ENCODE measurements at regions not wholly inside any gene's neighbourhood (a gene's known extent, or its start where the extent isn't known, plus 50 kb on each side); places are given as distances from the start of the nearest gene placed in this dataset.
"Not testable (repeated sequence)": the region's sequence is repeated elsewhere in the genome, so short reads cannot be mapped to it uniquely, and the experiment has no call there.

DNA sequence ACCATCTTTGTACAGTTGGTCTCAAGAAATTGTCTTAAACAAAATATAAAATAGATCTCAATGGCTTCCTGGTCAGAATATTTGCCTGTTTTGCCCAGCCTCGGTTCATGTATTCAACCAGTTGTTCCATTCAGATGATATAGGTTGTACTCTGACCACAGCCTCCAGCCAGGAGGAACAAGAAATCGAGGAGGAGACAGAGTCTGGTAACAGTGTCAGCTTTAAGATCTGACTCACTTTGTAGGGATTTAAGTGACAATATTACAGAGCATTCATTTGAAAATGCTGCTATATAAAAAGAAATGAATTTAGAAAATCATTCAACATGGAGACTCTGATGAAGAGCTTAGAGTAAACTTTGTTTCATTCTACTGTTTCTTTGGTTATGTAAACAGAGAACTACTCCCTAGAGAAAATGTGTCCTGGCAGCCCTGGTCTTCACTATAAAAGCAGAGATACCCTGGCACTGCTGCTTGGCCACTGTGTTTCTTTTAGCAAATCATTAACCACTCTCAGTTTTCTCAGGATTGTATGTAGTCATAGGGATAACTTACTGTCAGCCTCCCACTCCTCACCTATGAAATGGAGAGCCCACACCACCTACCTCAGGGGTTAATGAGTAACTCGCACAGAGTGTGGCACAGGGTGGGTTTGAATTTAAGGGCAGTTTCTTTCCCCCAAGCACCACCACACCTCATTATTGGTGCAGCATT is 53.5 kb downstream of the PAGE2 start:
- Histone ChIP-seq H3K36me3 (ENCODE audit: insufficient read depth, low read length) (no peaks in the 10 kb centered on the region), H3K4me1 (ENCODE audit: control insufficient read depth, insufficient read depth, low read length, unreplicated experiment) (no peaks in the 10 kb centered on the region), H3K4me3 (ENCODE audit: low read depth, low read length) (no peak overlapping the region), H3K79me2 (ENCODE audit: control insufficient read depth, insufficient read depth, low read length, unreplicated experiment) (no peaks in the 10 kb centered on the region), H2AFZ (ENCODE audit: low read length, unreplicated experiment) (no peak overlapping the region), H3K27ac (ENCODE audit: low read depth, low read length) (no peak overlapping the region), H3K27me3 (ENCODE audit: insufficient read depth, low read length) (no peaks in the 10 kb centered on the region)

- H3K27ac ChIP-seq (ENCODE audit: low read depth, low read length), result no peak overlapping the region
- no peaks in the 10 kb centered on the region for H3K79me2 ChIP-seq (ENCODE audit: control insufficient read depth, insufficient read depth, low read length, unreplicated experiment)
Observed at GRCh38 chrX:55142919-55143310, 54.1 kb downstream of the PAGE2 start.

GRCh38 chrX:55143621-55144020 is 54.8 kb downstream of the PAGE2 start:
- Histone ChIP-seq H3K27ac (ENCODE audit: low read depth, low read length) (no peak overlapping the region), H3K36me3 (ENCODE audit: insufficient read depth, low read length) (no peaks in the 10 kb centered on the region), H3K4me1 (ENCODE audit: control insufficient read depth, insufficient read depth, low read length, unreplicated experiment) (no peaks in the 10 kb centered on the region), H2AFZ (ENCODE audit: low read length, unreplicated experiment) (no peak overlapping the region), H3K79me2 (ENCODE audit: control insufficient read depth, insufficient read depth, low read length, unreplicated experiment) (no peaks in the 10 kb centered on the region), H3K27me3 (ENCODE audit: insufficient read depth, low read length) (no peaks in the 10 kb centered on the region), H3K4me3 (ENCODE audit: low read depth, low read length) (no peak overlapping the region)

More at GRCh38 chrX:55142919-55143310, 54.1 kb downstream of the PAGE2 start:
- Histone ChIP-seq H3K4me1 (ENCODE audit: control insufficient read depth, insufficient read depth, low read length, unreplicated experiment) (no peaks in the 10 kb centered on the region), H3K4me3 (ENCODE audit: low read depth, low read length) (no peak overlapping the region), H2AFZ (ENCODE audit: low read length, unreplicated experiment) (no peak overlapping the region), H3K27me3 (ENCODE audit: insufficient read depth, low read length) (no peaks in the 10 kb centered on the region), H3K36me3 (ENCODE audit: insufficient read depth, low read length) (no peaks in the 10 kb centered on the region)

GRCh38 chrX:55144697-55145096 is 55.9 kb downstream of the PAGE2 start:
- no peaks in the 10 kb centered on the region for H3K79me2 ChIP-seq (ENCODE audit: control insufficient read depth, insufficient read depth, low read length, unreplicated experiment)
- H3K4me3 ChIP-seq (ENCODE audit: low read depth, low read length), result no peak overlapping the region
- H3K27ac ChIP-seq (ENCODE audit: low read depth, low read length), result no peak overlapping the region
- no peaks in the 10 kb centered on the region for H3K27me3 ChIP-seq (ENCODE audit: insufficient read depth, low read length)
- H3K4me1 ChIP-seq (ENCODE audit: control insufficient read depth, insufficient read depth, low read length, unreplicated experiment), result no peaks in the 10 kb centered on the region
- H2AFZ ChIP-seq (ENCODE audit: low read length, unreplicated experiment), result no peak overlapping the region
- H3K36me3 ChIP-seq (ENCODE audit: insufficient read depth, low read length), result no peaks in the 10 kb centered on the region

DNA sequence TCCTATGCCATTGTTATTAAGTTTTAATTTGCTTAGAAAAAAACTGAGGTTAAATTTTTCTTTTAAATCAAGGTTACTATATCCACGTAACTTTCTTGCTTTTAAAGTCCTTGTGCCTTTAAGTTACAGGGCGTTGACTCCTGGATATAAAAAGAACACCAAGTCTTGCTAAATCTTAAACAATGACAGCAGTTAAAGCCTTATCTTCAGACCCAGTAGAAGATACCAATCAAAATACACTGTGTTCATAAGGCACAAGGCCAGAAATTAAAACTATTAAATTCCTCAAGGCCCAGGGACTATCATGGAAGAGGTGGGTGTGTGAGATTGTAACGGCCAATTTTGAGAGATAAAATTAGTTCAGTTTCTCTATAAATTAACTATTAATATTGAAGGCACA is 60.4 kb downstream of the PAGE2 start:
- no peaks in the 10 kb centered on the region for H3K27me3 ChIP-seq (ENCODE audit: insufficient read depth, low read length)
- no peaks in the 10 kb centered on the region for H3K79me2 ChIP-seq (ENCODE audit: control insufficient read depth, insufficient read depth, low read length, unreplicated experiment)
- H3K27ac ChIP-seq (ENCODE audit: low read depth, low read length), result no peak overlapping the region
- H3K4me1 ChIP-seq (ENCODE audit: control insufficient read depth, insufficient read depth, low read length, unreplicated experiment), result no peaks in the 10 kb centered on the region
- no peak overlapping the region for H3K4me3 ChIP-seq (ENCODE audit: low read depth, low read length)
- no peak overlapping the region for H2AFZ ChIP-seq (ENCODE audit: low read length, unreplicated experiment)
- H3K36me3 ChIP-seq (ENCODE audit: insufficient read depth, low read length), result no peaks in the 10 kb centered on the region

DNA sequence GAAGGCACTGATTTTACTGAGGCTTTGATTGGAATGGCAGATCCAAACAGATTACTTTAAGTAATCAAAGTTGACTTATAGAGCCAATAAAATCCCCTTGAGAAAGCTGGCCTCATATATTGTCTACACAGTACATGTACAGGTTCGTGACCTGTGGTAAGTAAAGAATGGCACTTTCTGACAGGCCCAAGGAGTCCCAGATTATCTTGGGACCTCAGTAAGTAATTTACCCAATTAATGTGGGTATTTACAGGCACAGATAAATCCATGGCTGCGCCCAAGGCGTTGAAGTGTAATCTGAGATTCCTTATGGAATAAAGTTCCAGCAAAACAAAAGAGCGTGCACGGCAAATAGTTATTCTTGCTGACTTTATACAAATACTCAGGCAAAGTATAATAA is 62.4 kb downstream of the PAGE2 start:
- Histone ChIP-seq H3K4me1 (ENCODE audit: control insufficient read depth, insufficient read depth, low read length, unreplicated experiment) (no peaks in the 10 kb centered on the region), H2AFZ (ENCODE audit: low read length, unreplicated experiment) (no peak overlapping the region)

GRCh38 chrX:55159551-55159950 is 60.6 kb upstream of the PAGE5 start:
- Histone ChIP-seq H3K4me3 (ENCODE audit: low read depth, low read length) (peak overlapping the region; percentile 94), H3K27ac (ENCODE audit: low read depth, low read length) (no peak overlapping the region), H3K79me2 (ENCODE audit: control insufficient read depth, insufficient read depth, low read length, unreplicated experiment) (no peaks in the 10 kb centered on the region), H3K36me3 (ENCODE audit: insufficient read depth, low read length) (no peaks in the 10 kb centered on the region), H3K27me3 (ENCODE audit: insufficient read depth, low read length) (no peaks in the 10 kb centered on the region), H3K4me1 (ENCODE audit: control insufficient read depth, insufficient read depth, low read length, unreplicated experiment) (peaks cover 9% of the 10 kb centered on the region), H2AFZ (ENCODE audit: low read length, unreplicated experiment) (peak overlapping the region; percentile 85)

More for the DNA sequence above, 62.4 kb downstream of the PAGE2 start:
- Histone ChIP-seq H3K27ac (ENCODE audit: low read depth, low read length) (no peak overlapping the region), H3K4me3 (ENCODE audit: low read depth, low read length) (no peak overlapping the region), H3K27me3 (ENCODE audit: insufficient read depth, low read length) (no peaks in the 10 kb centered on the region), H3K79me2 (ENCODE audit: control insufficient read depth, insufficient read depth, low read length, unreplicated experiment) (no peaks in the 10 kb centered on the region), H3K36me3 (ENCODE audit: insufficient read depth, low read length) (no peaks in the 10 kb centered on the region)

DNA sequence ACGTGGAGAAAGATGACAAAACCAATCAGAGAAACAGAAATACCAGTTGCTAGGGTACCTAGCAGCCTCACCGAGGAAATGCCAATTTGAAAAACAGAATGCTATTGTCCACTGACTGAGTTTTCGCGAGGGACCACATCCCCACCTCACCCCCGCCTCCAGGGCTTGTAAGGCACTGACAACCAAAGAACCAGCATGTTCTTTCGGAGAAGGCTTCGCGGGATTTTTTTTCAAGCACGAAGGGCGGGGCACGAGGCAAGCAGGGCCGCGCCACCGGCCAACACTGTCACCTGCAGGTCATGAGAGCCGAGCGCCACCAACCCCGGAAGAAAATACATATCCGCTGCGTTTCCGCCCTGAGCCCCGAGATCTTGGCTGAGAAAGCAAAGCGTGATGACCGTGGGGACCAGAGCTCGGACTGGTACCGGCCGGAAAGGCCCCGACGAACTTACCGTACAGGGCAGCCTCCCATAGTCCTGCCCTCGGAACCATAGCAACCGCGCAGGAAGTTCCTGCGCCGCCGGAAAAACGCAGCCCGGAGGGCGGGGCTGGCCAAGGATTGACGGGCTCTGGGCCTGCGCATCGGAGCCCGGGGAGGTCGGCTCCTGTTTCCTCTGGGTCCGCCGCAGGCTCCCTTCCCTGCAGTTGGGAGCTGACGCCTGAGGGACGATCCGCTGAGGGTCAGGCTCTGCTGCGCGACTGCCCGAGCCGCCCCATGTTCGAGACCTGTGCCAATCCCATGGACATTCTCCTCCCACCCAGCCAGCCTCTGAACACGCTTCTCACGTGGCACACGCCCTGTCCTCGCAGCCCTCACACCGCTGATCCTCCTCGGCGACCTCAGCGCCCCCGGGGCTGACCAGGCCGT is 59.2 kb upstream of the PAGE5 start:
- peak overlapping the region; percentile 94 for H3K4me3 ChIP-seq (ENCODE audit: low read depth, low read length)
- no peaks in the 10 kb centered on the region for H3K79me2 ChIP-seq (ENCODE audit: control insufficient read depth, insufficient read depth, low read length, unreplicated experiment)
- H2AFZ ChIP-seq (ENCODE audit: low read length, unreplicated experiment), result peak overlapping the region; percentile 78
- no peaks in the 10 kb centered on the region for H3K27me3 ChIP-seq (ENCODE audit: insufficient read depth, low read length)
- no peaks in the 10 kb centered on the region for H3K36me3 ChIP-seq (ENCODE audit: insufficient read depth, low read length)
- H3K4me1 ChIP-seq (ENCODE audit: control insufficient read depth, insufficient read depth, low read length, unreplicated experiment), result peaks cover 9% of the 10 kb centered on the region
- peak overlapping the region; percentile 83 for H3K27ac ChIP-seq (ENCODE audit: low read depth, low read length)

DNA sequence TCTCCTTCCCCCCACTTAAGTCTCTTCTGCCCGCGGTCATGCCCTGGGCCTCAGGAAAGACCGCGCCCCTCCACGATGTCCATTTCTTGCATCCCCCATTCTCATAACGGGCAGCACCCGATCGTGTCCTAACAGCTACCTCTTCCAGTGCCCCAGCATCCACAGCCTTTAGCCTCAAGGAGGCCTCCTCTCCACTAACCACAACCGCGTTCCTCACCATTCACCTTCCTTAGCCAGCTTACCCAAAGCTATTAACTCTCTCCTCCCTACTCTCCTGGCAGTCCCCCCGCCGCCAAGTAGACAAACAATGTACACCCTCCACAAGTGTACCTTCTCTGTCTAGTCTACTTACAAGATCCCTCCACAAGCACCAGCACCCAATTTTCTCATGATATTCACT is 58.6 kb upstream of the PAGE5 start:
- Histone ChIP-seq H3K4me3 (ENCODE audit: low read depth, low read length) (peak overlapping the region; percentile 94), H3K36me3 (ENCODE audit: insufficient read depth, low read length) (no peaks in the 10 kb centered on the region), H3K27ac (ENCODE audit: low read depth, low read length) (peak overlapping the region; percentile 83), H3K4me1 (ENCODE audit: control insufficient read depth, insufficient read depth, low read length, unreplicated experiment) (peaks cover 9% of the 10 kb centered on the region), H2AFZ (ENCODE audit: low read length, unreplicated experiment) (peak overlapping the region; percentile 78), H3K27me3 (ENCODE audit: insufficient read depth, low read length) (no peaks in the 10 kb centered on the region), H3K79me2 (ENCODE audit: control insufficient read depth, insufficient read depth, low read length, unreplicated experiment) (no peaks in the 10 kb centered on the region)

- H3K27me3 ChIP-seq (ENCODE audit: insufficient read depth, low read length), result no peaks in the 10 kb centered on the region
- no peaks in the 10 kb centered on the region for H3K79me2 ChIP-seq (ENCODE audit: control insufficient read depth, insufficient read depth, low read length, unreplicated experiment)
- no peak overlapping the region for H2AFZ ChIP-seq (ENCODE audit: low read length, unreplicated experiment)
- peaks cover 9% of the 10 kb centered on the region for H3K4me1 ChIP-seq (ENCODE audit: control insufficient read depth, insufficient read depth, low read length, unreplicated experiment)
- no peak overlapping the region for H3K4me3 ChIP-seq (ENCODE audit: low read depth, low read length)
- no peaks in the 10 kb centered on the region for H3K36me3 ChIP-seq (ENCODE audit: insufficient read depth, low read length)
- no peak overlapping the region for H3K27ac ChIP-seq (ENCODE audit: low read depth, low read length)
Observed at GRCh38 chrX:55163171-55163570, 57.0 kb upstream of the PAGE5 start.

DNA sequence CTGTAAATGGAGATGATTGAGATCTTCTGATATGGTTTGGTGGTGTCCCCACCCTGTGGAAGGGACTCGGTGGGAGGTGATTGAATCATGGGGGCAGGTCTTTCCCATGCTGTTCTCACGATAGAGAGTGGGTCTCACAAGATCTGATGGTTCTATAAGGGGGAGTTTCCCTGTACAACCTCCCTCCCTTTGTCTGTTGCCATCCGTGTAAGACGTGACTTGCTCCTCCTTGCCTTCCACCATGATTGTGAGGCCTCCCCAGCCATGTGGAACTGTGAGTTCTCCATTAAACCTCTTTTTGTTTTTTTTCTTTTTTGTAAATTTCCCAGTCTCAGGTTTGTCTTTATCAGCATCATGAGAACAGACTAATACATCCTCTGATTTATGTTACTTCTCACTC is 55.1 kb upstream of the PAGE5 start:
- not testable (repeated sequence) for H3K79me2 ChIP-seq (ENCODE audit: control insufficient read depth, insufficient read depth, low read length, unreplicated experiment)

More for the DNA sequence above, 55.1 kb upstream of the PAGE5 start:
- not testable (repeated sequence) for H3K27me3 ChIP-seq (ENCODE audit: insufficient read depth, low read length); H3K4me1 ChIP-seq (ENCODE audit: control insufficient read depth, insufficient read depth, low read length, unreplicated experiment); H3K27ac ChIP-seq (ENCODE audit: low read depth, low read length); H3K4me3 ChIP-seq (ENCODE audit: low read depth, low read length); H2AFZ ChIP-seq (ENCODE audit: low read length, unreplicated experiment); H3K36me3 ChIP-seq (ENCODE audit: insufficient read depth, low read length)

All from ACC112 (cell line).